Stimulated activated CD4-positive, alpha-beta T cell treated with anti-CD3 and anti-CD28 coated beads, Interleukin-15, amount 100 ng/mL, for 48 hours (primary cell): ENCODE measurements at regions not wholly inside any gene's neighbourhood (a gene's known extent, or its start where the extent isn't known, plus 50 kb on each side); places are given as distances from the start of the nearest gene placed in this dataset.
A peak's percentile ranks its signal among the peaks of the same experiment; 100 is the strongest.

Experiments
- DNase-seq, 2 donors: peaks; one replicate each; pipeline ENCODE4 v3.0.0-alpha.2; 2020; ENCODE audit warnings: low read depth in 2 of 2

DNA sequence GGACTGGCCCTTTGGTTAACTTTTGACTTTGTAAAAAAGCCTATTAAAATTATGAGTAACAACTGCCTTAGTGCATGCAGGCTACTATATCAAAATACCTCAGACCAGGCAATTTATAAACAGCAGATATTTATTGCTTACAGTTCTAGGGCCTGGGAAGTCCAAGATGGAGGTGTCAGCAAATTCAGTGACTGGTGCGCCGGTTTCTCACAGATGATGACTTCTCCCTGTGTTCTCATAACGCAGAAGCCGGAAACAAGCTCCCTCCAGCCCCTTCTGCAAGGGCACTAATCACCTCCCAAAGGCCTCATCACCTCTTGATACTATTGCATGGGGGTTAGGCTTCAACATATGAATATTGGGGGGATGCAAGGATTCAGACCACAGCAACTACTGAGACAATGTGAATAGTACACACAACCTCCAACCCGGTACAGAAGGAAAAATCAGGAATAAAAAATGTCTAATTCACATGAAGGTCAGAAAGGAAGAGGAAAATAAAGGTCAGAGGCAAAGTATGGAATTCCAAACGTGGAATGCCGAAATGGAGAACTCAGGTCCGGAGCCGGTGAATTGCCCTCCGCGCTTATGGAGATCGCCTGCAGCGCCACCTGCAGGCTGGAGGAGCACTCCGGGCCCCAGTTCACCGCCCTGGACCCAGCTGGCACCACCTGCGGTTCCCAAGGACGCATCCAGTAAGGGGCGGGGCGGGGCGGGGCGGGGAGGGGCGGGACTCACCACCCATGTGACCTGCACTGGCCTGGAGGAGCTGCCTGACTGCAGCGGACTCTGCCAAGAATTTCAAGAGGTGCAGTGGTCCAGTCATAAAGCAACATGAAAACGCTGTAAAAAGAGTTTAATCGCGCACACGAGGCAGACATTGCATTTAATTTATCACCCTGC lies 203.4 kb downstream of the KIF26A start:
- peak in 1 of 2 donors; percentile 16 for DNase-seq

DNA sequence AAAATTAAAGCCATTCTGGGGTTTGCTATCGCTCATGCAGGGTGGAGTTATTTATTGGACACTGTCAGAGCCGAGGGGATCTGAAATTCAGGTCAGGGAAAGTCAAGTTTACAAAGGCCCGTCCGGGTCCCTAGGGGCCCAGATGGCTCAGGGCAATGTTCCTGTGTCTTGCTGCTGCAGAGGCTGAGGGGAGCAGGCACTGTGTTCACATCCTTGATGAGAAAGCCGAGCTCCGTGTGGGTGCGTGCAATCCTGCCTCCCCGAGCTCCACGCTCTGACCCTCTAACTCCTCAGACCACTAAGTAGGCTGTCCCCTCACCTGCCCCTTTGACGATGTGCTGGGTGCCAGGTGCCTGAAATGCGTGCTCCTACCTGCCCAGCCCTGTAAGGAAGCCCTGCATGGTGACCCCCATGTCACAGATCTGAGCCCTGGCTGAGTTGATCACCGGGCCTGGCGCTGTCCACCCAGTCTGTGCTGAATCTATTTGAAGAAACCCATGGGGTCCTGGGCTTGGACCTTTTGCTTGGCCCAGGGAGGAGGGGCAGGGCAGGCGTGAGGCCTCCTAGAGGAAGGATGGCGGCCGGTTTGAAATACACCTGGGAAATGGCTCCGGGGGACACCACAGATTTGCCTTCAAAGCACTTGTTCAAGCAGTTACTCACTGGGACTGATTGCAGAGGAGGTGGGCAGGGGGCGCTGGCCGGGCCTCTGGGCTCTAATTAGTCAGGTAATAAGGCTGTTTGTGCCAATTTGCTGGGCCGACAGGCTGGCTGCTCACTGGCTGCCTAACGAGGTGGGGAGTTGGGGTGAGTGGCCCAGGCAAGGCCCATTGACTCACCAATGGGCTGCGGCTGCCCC lies 204.3 kb downstream of the KIF26A start:
- DNase-seq = no peak

DNA sequence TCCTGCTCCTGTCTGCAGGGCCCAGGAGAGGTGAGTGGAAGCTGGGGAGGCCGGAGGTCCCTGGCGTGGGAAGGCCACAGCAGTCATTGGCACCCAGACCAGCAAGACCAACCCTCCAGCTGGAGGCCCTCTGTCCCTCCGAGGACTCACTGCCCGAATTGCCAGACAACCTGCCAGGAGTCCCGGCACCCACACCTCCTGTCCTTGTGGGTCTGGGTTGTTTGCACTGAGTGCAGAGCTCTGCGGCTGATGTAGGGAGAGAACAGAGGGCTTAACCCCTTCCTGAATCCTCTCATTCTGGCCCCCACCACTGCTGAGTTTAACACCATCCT lies 204.9 kb downstream of the KIF26A start:
- DNase-seq = no peak

DNA sequence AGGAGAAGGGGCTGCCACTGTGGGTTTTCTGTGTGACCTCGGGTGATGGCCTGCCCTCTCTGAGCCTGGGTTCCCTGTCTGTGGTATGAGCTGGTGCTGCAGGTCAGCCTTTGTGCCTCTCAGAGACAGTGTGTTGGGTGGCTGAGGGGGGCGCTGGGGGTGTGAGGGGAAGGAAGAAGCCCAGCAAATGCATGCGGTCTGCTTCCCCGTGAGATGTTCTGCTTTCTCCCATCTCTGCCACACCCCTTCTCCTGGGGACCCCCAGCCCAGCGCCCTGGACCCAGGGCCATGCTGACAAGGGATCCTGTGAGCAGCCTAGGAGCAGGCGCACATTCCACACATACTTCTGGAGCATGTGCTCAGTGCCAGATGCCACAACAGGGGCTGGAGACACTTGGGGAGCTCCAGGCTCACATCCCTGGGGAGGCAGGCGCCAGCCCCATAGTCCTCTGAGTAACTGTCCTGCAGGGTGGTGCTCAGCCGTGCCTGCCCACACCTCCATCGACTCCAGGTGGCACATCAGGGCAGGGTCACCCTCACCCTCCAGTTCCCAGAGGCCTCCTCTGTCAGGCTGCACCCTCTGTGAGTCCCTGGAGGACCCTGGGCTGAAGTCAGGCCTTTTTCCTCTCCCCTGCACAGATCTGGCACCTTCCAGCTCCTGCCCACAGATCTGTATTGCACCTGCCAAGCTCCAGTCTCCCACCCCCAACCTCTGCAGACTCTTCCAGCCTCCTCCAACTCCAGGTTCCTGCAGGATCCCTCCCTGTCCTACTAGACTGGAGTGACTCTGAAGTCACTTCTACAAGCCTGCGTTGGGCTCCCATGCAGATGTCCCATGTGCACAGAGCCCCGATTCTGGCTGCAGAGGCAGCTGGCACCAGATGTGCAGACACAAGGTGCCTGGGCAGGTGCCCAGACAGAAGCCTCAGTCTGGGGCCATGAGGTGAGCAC lies 205.6 kb downstream of the KIF26A start:
- no peak for DNase-seq

DNA sequence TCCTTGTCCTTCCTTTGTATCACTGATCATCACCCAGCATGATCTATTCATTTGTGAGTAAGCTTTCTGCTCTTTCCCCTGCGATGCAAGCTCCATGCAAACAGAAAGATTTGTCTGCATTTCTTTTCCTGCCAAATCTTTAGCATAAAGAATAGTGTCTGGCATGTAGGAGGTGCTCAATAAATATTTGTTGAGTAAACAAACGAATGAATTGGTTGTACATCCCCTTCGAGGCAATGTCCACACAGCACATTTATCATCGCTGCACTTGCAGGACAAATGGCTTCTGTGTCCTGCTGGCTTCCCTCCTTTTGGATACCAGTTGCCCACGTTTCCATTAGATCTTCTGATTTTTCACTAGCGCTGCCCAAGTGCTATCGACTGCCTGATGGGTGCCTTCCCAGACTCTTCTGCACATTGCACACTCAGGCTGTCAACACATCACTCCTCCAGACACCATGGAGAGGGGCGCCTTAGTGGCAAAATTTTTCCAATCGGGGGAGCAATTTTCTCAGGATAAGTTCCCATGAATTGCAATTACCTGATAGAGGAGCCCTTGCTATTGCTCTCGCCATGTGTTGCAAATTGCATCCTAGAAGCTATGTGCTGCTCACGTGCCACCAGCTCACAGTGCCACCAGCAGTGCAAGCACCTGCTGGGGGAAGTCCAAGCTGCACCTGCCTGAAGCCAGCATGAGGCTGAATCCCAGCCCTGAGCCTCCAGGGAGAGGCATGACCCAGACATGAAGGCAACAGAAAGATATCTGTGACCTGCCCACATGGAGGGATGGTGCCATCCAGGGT lies 206.6 kb downstream of the KIF26A start:
- DNase-seq = no peak

DNA sequence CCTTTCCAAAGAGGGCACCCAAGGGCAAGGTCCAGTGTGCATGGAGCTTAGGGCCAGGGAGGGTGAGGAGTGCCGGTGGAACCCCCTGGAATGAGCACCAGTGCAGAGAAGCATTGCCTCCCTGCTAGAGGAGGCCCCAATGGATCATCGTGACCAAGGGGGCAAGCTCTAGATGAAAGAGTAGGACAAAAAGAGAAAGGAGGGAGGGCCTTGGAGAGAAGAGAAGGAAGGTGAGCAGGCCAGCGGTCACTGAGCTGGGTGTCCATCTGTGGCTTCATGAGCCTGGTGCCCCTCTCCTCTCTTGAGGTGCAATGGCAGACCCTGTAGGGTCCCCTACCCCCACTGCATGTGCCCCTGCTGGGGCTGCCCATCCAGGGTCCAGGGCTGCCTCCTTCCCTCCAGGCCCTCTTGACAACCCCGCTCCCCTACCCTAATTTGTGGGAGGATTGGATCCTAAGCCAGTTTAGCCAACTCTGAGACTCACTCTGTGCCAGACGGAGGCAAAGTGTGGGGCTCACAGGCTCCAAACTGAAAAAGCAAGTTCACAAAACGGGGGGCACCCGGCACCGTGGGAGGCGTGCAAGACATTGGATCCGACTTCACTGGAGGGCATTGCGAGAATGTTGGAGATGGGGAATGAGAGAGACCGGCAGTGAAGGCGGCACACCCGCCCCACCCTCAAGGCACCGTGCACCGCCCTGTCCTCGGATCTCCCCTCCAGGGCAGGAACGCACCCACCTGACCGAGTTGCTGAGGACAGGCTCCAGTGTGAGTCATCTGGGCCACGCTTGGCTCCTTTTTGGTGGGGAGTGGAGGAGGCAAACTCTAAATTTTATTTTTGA lies 207.5 kb downstream of the KIF26A start:
- no peak for DNase-seq

DNA sequence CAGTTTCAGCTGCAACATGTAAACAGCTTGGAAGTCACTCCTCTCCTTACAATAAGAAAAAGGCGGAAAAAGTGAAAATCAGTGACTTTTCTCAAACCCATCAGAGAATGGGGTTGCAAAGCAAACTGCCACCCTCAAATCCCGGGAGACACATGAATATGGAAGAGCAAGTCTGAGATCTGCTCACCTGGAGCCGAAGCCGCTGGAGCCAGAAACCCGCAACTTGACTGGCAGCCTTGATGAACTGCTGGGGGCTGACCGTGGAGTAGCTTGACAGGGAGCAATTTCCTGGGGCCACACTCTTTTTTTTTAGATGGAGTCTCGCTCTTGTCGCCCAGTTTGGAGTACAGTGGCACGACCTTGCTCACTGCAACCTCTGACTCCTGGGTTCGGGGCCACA lies 208.2 kb downstream of the KIF26A start:
- DNase-seq = no peak

DNA sequence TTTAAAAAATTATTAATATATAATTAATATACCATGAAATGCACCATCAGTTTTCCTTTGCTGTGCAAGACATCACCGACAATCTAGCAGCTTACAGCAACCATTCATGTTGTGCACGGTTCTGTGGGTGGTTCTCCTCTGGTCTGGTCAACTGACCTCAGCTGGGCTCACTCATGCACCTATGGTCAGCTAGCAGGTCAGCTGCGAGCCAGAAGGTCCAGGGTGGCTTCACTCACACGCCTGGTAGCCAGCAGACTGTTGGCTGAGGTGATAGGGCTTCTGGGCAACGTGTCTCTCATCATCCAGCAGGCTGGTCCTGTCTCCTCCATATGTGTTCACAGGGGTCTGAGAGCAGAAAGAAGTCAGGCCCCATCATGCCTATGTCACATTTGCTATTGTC lies 210.4 kb downstream of the KIF26A start:
- no peak for DNase-seq

DNA sequence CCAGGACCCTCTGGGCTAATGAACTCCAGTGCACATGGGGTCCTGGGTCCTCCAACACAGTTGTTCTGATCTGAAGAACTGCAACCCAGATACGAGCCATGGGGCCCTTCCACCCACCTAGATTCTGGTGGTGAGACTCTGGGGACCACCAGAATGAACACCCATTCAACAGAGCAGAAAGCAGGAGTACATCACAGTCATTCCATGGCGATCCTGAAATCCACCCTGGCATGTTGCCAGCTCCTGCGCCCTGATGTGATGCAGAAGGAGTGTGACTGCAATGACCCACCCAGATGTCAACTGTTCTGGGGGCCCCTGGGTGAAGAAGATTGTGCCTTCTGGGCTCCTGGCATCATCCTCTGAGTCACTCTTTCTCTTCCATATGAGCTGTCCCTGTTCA lies 211.6 kb downstream of the KIF26A start:
- no peak for DNase-seq

DNA sequence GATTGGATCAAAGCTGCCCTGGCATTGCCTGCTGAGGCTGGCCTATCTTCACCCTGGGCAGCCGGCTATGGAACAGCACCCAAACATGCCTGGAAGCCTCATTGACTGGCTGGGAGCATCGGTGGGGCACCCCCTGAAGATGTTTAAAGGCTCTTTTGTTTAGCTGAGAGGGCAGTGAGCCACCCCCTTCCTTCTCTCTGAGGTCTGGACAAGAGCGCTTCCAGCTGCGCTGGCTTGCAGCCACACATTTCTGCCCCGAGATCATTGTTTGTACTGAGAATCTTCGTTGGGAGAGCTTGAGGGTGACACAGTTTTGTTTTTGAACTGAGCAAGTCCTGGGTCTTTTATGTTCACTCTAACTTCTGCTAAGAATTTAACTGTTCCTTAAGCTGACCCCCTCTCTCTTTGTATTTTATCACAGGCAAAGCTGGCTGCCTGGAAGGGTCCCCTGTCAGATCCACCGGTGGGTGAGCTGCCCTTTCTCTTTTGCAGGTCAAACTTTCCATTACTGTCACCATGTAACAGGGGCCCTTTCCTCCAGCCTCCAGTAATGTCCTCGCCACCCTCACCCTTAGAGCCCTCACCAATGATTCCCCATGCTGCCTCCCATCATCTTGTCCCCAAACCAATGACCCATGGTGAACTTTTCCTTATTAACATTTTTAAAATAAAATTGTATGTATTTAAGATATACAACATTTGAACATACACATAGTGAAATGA lies 212.2 kb downstream of the KIF26A start:
- DNase-seq = no peak

DNA sequence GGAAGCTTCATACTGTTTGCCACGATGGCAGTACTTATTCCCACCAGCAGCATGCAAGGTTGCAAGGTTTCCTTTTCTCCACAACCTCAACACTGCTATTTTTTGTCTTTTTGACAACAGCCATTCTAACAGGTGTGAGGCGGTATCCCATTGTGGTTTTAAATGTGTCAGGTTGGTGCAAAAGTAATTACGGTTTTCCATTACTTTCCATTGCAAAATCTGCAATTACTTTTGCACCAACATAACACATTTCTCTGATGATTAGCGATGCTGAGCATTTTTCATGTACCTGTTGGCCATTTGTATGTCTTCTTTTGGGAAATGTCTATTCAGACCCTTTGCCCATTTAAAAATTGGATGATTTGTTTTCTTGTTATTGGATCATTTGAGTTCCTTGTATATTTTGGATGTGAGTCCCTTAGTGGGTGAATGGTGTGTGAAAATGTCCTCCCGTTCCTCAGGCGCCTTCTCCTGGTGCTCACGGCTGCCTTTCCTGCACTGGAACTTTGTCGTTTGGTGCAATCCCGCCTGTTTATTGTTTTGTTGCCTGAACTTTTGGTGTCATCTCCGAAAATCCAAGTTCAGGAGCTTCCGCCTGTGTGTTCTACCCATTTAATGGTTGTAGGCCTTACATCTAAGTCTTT lies 213.6 kb downstream of the KIF26A start:
- no peak for DNase-seq

DNA sequence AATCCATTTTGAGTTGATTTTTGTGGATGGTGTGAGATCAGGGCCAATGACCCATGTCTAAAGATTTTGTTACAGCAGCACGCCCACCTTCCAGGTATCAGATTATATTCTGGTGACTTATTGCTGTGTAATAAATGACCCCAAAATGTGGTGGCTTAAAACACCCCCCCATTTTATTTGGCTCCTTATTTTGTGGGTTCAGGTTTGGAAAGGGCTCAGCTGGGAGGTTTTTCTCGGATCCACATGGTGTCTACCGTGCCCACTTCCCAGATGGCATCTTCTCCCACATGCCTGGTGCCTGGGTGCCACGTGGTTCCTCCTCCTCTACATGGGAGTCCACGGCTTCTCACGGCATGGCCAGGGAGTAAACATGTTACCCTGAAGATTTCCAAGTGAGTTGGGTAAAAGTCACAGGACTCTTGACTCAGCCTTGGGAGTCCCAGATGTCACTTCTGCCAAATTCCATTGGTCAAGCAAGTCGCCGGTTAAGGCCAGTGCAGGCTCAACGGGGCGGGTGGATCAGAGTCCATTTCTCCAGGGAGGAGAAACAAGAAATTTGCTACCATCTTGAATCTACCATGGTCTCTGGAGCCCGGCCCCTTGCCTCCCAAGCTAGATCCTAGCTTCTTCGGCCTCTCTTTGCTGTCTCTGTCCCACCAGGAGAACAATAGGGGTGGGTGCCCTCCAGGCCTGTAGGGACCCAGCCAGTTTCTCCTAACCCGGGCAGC lies 214.3 kb downstream of the KIF26A start:
- DNase-seq = no peak

DNA sequence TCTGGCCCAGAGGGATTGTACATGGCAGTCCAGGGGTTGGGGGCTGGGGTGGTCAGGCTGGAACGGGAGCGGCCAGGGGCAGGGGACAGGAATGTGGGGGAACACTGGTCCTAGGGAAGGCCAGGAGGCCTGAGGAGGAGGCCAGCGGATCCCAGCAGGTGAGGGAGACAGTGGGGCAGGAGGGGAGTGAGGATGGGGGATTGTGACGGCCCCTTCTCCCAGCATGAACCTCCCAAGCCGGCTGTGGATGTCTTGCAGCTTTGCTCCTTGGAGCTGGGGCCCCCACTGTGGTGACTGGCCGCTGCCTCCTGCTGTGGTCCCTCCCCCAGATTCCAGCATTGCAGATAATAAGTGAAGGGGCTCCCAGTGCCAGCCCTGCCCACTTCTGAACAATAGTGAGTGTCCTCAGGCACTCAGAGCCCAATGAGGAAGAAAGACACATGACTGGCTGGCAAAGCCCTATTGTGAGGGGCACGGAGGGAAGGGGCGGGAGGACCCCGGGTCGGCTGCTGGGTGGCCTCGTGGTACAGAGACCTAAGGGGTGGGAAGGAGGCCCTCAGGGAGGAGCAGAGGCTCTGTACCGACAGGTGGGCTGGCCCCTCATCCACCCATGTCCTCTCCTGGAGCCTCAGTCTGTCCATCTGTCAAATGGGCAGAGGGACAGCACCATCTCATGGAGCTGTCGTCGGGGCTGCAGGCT lies 215.0 kb downstream of the KIF26A start:
- no peak for DNase-seq

DNA sequence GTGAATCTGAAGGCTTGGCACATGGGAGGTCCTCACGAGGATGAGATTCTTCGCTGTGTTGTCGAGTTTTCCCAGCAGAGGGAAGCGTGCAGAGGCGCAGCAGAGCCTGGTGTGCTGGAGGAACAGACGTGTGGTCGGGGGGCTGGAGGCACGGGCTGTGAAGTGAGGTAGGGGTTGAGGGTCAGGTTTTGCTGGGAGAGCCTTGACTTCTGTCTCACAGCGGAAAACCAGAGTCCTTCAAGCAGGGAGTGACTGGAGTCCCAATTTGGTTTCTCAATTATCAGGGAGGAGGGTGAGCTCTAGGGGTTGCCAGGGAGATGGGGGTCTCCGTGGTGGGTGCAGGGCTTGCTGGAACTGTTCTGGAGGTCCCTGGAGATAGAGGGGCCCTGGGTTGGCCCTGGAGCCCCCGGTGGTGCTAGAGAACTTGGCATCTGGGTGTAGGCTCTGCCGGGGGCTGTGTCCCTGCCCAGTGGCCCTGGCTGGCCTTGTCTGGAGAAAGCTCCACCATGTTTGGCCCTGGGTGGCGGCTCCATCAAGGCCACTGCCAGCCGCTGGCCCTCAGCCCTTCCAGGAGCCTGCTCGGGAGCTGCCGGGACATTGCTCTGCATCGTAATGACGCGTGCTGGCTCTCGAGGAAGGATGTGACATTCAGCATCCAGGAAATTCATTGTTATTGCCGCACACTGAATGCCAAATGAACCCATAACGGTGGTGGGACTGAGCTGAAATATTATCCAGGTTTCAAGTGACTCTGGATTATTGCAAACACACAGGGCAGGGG lies 215.7 kb downstream of the KIF26A start:
- DNase-seq = no peak

DNA sequence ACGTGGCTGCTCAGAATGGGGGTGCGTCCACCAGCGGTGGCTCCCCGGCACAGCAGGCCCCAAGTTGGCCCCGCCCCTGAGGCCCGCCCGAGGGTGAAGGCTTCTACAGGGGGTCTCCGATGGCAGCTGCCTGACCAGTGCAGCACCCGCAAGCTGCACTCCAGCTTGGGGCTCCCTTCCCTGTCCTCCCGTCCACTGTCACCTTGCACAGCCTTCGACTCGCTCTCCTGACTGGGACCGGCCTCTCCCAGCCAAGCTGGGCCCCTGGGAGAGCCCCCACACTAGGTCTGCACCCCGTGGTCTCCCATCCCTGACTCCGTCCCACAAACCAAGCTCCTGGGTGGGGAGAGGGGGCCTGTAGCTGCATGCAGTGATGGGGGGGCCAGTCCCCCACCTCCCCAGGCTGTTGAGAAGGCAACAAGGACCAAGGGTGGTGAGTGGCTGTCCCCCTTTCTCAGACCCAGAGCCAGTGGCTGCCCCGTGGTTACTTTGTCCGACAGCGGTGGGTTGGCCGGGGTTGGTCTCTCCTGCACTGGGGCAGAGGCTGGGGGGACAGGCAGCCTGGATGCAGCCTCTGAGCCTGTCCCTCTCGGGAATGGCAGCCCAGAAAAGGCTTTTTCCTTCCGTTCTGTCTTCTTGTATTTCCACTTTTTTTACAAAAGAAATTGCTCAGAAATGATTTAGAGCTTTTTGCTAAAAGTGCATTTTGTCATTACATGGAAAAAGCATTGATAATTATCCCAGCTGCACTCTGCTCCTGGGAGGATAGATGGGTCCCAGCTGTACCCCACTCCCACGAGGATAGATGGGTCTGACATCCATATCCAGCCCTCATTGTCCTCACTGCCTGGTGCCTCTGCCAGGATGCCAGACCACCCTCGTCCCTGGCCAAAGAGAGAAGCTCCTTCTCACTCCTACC lies 217.0 kb downstream of the KIF26A start:
- no peak for DNase-seq
